NB4 (cell line): ENCODE measurements at regions not wholly inside any gene's neighbourhood (a gene's known extent, or its start where the extent isn't known, plus 50 kb on each side); places are given as distances from the start of the nearest gene placed in this dataset.

Experiments used
- DNase-seq: peaks from one replicate; pipeline ENCODE4 v3.0.0; 2010; ENCODE audit warnings: low read depth
- H3K4me3 ChIP-seq: one replicate; pipeline ENCODE4 v1.5.1; 2011; ENCODE audit warnings: mild to moderate bottlenecking, low read depth, low read length, moderate library complexity
- MYC ChIP-seq: IDR thresholded peaks from 2 replicates; pipeline ENCODE4 v1.6.1; 2011; ENCODE audit warnings: low read depth, low read length
- POLR2A ChIP-seq: IDR thresholded peaks from 2 replicates; pipeline ENCODE4 v1.6.1; 2011; ENCODE audit warnings: mild to moderate bottlenecking; ENCODE audit not compliant: insufficient read length; ENCODE audit errors: extremely low read depth
- TF ChIP-seq, protein P1 (sequence below): IDR thresholded peaks from one replicate; pipeline ENCODE4 v1.5.1; 2012; ENCODE audit warnings: low read depth, low read length
- TF ChIP-seq, protein P2 (sequence below): IDR thresholded peaks from 2 replicates; pipeline ENCODE4 v1.6.1; 2011; ENCODE audit warnings: low read depth, low read length

DNA sequence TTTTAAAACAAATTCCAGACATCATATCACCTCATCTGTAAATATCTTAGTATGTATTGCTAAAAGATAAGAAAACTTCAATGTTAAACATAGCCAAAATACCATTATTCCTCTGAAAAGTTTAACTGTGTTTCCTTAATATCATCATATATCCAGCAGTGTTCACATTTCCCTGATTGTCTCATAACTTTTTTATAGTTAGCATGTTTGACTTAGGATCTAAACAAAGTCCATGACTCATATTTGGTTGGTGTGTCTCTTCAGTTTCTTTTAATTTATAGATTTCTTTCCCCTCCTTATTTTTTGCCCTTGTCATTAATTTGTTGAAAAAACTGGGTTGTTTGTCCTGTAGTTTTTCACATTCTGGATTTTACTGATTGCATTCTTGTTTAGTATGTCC lies 163.0 kb downstream of the RPS12 start:
- TF ChIP-seq, protein P1, sequence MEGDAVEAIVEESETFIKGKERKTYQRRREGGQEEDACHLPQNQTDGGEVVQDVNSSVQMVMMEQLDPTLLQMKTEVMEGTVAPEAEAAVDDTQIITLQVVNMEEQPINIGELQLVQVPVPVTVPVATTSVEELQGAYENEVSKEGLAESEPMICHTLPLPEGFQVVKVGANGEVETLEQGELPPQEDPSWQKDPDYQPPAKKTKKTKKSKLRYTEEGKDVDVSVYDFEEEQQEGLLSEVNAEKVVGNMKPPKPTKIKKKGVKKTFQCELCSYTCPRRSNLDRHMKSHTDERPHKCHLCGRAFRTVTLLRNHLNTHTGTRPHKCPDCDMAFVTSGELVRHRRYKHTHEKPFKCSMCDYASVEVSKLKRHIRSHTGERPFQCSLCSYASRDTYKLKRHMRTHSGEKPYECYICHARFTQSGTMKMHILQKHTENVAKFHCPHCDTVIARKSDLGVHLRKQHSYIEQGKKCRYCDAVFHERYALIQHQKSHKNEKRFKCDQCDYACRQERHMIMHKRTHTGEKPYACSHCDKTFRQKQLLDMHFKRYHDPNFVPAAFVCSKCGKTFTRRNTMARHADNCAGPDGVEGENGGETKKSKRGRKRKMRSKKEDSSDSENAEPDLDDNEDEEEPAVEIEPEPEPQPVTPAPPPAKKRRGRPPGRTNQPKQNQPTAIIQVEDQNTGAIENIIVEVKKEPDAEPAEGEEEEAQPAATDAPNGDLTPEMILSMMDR: no peak
- TF ChIP-seq, protein P2, sequence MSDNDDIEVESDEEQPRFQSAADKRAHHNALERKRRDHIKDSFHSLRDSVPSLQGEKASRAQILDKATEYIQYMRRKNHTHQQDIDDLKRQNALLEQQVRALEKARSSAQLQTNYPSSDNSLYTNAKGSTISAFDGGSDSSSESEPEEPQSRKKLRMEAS: no peak
- TF ChIP-seq MYC (no peak), POLR2A (no peak)
- DNase-seq: no peak
- no peak overlapping the region for H3K4me3 ChIP-seq

DNA sequence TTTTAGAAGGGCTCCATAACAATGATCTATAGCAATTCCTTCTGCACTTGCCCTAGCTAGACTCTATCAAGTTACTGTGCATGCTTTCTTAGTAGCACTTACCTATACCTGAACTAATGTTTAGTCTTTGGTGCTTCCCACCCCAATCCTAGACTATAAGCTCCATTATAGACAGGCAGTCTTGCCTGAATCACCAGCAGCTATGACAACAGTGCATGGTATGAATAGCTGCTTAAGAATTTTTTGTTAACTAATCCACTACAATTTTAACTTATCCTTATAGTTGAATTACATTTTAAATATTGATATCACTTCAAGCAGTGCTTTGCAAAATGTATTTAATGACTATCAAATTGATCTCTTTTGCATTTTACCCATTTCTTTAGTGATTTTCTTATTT lies 164.3 kb downstream of the RPS12 start:
- no peak for DNase-seq
- no peak overlapping the region for H3K4me3 ChIP-seq
- TF ChIP-seq, protein P1: no peak
- TF ChIP-seq, protein P2: no peak
- no peak for TF ChIP-seq MYC
- no peak for TF ChIP-seq POLR2A

DNA sequence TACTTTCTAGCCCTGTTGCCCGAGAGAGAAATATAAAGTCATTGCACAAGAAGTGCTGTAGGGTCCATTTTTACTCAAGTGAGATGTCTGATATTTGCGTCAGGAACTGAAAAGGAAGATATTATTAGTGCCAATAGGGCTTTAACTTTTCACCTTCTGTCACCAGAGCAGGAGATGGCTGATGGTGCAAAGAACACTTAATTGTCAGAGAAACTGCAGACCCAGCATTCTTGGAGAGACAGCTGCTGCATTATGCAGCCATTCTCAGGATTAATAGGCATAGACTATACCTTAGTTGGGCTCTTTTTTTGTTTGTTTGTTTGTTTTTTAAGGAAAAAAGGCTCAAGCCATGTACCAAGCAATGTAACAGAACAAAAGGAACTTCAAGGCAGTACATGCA lies 179.4 kb downstream of the RPS12 start:
- DNase-seq: no peak
- TF ChIP-seq, protein P2: no peak
- TF ChIP-seq MYC: no peak
- TF ChIP-seq, protein P1: no peak
- no peak for TF ChIP-seq POLR2A
- H3K4me3 ChIP-seq: no peak overlapping the region

DNA sequence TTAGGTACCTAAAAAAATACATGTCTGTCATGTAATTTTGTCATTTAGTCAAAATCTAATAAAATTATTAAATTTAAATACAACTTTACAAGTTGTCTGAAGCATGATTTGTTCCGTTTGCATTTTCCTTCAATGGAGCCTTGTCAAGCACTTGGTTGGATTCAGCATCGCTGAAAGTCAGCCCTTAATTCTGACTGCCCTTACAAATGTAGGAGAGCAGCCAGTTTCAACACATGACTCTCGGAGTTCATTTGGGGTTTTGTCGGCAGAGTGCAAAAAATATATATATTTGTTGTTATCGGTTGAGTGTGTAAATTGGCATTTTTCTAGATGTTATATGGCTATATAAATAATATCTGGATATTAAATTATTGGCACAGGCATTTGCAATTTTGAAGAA lies 180.6 kb downstream of the RPS12 start:
- TF ChIP-seq MYC: no peak
- no peak for TF ChIP-seq POLR2A
- TF ChIP-seq, protein P2: no peak
- TF ChIP-seq, protein P1: no peak

DNA sequence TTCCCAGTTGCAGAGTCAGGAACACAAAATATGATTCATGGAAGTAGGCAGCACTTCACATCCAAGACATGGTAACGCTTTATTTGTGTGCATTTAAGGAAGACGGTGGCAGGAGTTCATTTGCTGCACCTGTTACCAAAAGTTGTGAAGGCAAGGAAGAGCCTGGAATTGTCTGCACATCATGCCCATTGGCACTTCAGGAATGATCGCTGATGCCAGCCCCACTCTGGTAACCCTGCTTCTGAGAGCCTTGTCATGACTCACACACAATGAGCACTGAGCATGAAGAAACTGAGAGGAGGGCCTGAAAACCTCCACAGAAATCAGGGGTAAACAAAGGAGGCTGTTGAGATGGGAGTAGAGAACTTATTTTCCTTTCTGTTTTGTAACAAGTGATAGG lies 181.1 kb downstream of the RPS12 start:
- DNase-seq: no peak
- H3K4me3 ChIP-seq: no peak overlapping the region
- TF ChIP-seq MYC: no peak
- TF ChIP-seq, protein P1: no peak

More for the DNA sequence above, 180.6 kb downstream of the RPS12 start:
- no peak overlapping the region for H3K4me3 ChIP-seq
- DNase-seq: no peak

DNA sequence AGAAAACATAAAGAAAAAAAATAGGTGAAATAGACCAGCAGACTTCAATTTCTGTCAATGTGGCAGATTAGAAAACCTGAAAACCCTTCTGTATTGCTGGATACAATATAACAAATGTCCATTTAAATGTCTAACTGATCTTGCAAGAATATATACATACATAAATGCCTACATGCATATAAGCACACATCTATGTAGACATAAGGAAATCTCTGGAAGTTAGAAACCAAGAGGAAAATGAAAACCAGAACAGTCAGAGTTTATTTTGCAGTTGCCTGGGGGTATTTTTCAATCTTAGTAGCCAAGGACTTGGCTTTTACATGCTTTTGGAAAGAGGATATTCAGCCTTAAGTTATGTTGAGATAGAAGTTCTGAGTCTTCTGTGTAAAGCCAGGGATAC lies 184.0 kb downstream of the RPS12 start:
- TF ChIP-seq, protein P1: no peak
- TF ChIP-seq POLR2A (no peak), MYC (no peak)
- TF ChIP-seq, protein P2: no peak
- DNase-seq: no peak
- no peak overlapping the region for H3K4me3 ChIP-seq
